Right lobe of liver (tissue), 4 donors: ENCODE measurements at regions not wholly inside any gene's neighbourhood (a gene's known extent, or its start where the extent isn't known, plus 50 kb on each side); places are given as distances from the start of the nearest gene placed in this dataset.

ENCODE experiments used
- CTCF ChIP-seq, 4 donors: fragments of 200-600 bp in 3 of 4; fragments of 450-650 bp in 1 of 4; IDR thresholded peaks; one replicate each; pipeline versions ENCODE4 v1.5.1 to v1.8.0; 2016 to 2022; ENCODE audit warnings: antibody characterized with exemption in 4 of 4, mild to moderate bottlenecking in 2 of 4
- POLR2A ChIP-seq: fragments of 450-650 bp; IDR thresholded peaks from one replicate; pipeline ENCODE4 v1.6.1; 2017; ENCODE audit warnings: antibody characterized with exemption, mild to moderate bottlenecking
- donor health status: DM: no; HTN: no; CAD: no.
- donor health status: DM: no; HTN: no; CAD: no.
- donor health status: DM: no; HTN: yes; CAD: no.

DNA sequence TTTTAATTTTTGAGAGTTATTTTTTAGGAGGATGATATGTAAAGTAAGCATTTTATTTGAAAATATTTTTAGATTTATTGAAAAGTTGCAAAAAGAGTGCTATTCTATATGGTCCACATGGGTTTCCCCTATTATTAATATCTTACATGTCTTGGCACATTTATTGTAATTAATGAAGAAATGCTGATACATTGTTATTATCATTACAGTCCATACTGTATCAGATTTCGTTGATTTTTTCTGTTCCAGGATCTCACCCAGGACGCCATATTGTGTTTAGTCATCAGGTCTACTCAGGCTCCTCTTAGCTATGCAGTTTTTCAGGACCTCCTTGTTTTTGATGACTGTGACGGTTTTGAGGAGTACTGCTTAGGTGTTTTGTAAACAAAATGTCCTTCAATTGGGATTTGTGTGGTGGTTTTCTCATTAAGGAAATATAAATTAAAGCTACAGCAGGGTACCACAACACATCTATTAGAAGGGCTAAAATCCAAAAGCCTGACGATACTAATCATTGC lies 281.0 kb downstream of the SAMD5 start:
- TF ChIP-seq CTCF (IDR thresholded peaks at IDR 0.05) (no peak), POLR2A (no peak)
